NCI-H524 (cell line): ENCODE measurements at regions not wholly inside any gene's neighbourhood (a gene's known extent, or its start where the extent isn't known, plus 50 kb on each side); places are given as distances from the start of the nearest gene placed in this dataset.
"Not testable (repeated sequence)": the region's sequence is repeated elsewhere in the genome, so short reads cannot be mapped to it uniquely, and the experiment has no call there.

Experiments
- DNase-seq, 2 experiments: peaks; one replicate each; lab custom pipeline; 2025; lab: John Stamatoyannopoulos, UW

DNA sequence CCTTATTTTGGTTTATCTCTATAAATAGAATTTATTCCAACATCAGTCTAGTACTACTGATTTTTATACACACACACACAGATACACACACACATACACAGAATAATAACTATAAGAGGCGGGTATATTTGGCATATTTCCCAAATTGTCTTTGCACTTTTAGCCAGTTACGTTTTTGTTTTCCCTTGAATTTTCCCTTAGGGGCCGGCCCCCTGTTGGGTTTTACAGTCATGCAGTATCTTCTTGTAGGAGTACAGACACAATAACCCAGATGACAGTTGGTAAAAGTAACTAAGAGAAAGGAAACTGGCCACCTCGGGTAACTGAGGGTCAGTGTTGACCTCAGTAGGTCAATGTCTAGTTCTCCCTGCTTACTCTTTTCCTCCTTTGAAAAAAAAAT lies 50.9 kb downstream of the DISP1 start:
- DNase-seq = no peak

DNA sequence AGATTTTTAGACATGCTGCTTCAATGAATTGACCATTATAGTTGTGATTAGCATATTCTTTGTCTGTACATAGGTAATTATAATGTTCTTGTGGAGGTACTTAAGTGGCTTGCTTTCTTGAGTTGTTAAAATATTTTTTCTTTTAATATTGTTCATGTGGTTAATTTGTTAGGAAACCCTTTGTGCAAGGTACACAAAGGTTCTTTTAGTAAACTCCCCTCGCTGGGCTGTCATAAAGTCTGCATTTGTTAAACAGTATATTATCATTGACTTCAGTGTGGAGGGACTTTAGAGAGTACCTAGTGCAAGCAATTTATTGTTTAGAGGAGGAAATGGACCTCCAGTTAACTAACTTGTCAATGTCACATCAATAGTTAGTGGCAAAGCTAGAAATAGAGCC lies 52.5 kb downstream of the DISP1 start:
- DNase-seq = no peak

DNA sequence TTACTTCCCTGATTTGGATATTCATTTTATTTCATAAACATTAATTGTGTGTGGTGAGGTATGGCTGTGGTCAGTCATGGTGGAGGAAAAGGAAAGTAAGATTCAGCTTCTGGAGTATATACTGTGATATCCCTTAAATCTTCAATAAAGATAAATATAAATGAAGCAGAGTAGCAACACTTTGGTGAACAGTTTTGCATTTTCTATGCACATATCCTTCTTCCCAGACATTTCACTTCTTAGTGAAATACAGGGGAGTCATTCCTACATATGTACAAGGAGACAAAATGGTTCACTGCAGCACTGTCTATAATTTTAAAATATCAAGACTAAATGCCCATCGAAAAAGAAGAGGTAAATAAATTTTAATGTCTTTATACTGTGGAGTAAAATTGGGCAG lies 61.3 kb downstream of the DISP1 start:
- DNase-seq = no peak

DNA sequence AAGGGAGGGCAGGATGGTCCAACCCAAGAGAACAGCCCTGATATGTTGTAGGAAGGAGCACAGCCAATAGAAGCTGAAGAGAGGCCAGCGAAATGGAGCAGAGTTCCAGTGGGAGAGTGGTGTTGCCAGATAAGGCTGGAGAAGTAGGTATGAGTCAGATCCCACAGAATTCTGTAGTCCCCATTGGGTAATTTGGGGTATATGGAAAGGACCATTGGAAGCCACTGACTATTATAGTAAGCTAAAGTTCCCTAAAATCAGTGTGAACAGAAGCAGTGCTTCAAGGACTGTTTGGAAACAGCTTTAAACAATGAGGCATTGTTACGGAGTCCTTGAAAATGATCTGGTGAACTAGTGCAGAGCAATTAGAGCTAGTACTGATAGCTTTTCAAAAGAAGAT lies 63.0 kb downstream of the DISP1 start:
- no peak for DNase-seq

DNA sequence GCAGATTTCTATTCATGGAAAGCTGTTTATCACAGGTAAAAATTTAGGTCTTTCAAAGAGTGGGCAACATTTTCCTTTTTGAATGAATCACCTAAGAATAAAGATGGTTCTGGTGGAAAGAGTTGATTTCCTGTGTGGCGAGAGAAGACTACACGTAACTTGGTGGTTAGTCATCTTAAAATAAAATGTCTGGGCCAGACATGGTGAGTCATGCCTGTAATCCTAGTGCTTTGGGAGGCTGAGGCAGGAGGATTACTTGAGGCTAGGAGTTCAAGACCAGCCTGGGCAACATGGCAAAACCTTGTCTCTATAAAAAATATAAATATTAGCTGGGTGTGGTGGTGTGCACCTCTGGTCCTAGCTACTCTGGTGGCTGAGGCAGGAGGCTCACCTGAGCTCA lies 65.7 kb downstream of the DISP1 start:
- DNase-seq = no peak

DNA sequence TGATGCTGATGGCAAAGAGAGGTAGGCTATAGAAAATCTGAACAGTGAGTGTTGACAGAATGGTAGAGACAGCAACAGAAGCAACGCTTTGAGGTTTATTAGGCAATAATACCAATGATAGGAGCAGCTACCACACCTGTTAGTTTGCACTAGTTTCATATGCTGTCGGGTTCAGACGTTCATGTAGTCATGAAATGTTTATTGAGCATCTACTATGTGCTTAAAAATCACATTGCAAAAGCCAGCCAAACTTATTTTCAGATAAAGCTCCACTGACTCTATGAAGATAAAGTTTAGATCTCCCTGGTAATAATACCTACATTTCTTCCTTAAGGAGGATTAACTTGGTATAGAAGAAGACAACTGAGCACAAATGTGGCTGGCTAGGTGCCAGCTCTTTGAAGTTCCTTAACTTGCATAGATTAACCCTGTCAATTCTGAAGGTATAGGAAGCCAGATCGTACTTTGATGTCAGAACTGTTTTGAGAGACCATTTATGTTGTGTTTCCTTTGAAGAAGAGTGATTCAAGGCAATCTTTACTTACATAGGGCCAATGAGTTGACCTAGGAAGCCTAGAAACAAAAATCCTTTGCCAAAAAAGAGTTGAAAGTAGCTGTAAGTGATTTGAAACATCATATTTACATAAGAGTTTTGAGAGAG lies 71.5 kb downstream of the DISP1 start:
- peak in 1 of 2 experiments; percentile 32 for DNase-seq

DNA sequence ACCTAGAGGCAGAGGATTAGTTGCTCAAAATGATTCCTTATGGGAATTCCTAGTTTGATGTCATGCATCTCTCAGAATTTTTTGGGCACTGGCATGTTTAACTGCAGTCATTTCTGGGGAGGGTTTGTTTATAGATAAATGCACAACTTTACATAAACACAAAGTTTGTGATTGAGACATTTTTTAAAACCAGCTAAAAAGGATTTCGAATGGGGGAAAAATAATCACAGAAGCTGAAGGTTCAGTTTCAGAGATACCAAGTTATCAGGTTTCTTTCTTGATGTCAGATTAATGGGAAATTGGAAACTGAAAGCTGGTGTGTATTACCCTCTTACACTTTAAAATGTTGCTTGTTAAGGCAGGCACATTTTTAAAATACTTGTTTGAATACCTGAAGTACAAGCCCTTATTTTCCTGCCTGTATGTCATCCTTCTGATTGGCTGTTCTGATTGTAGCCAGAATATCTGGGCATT lies 72.1 kb downstream of the DISP1 start:
- DNase-seq = peak in 1 of 2 experiments; percentile 31

DNA sequence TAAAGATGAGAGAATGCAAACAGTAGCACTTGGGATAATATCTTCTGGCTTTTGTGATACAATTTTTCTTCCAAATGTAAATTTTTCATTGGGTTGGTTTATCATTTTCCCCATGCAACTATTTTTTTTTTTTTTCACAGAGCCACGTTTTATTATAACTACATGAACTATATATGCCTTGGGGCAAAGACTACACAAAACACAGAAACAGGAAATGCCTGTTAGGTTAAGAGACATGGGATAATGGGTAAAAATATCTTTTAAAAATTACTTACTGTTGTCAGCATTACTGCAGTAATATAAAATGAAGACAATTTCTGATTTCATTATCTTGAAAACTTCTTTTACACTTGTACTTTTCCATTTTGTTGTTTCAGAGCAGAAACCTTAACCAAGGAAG lies 74.6 kb downstream of the DISP1 start:
- DNase-seq = no peak

DNA sequence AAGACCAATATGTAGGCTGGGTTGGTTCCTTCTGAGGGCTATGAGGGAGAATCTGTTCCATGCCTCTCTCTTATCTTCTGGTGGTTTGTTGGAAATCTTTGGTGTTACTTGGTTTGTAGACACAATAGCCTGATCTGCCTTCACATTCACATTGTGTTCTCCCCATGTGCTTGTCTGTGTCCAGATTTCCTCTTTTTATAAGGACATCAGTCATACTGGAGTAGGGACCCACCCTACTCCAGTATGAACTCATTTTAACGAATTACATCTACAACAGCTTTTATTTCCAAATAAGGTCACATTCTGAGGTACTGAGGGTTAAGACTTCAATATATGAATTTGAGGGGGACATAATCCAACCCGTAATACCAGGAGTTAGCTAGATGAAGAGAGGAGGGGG lies 75.9 kb downstream of the DISP1 start:
- DNase-seq = no peak

DNA sequence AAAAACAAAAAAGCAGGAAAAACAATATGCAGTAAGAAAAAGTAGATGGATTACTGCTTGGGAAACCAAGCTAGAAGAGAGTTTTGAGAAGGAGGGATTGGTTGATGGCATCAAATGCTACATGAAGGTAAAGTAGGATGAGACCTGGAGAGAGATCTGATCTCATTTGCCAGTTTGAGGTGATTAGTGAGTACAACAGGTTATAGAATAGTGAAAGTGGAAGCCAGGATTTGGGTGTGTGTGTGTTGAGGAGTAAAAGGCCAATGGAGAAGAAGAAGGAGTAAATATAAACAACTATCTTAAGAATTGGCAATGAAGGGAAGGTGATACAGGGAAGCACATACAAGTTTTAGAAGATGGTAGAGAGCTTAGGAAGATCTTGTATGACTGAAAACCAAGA lies 76.7 kb downstream of the DISP1 start:
- DNase-seq = no peak

DNA sequence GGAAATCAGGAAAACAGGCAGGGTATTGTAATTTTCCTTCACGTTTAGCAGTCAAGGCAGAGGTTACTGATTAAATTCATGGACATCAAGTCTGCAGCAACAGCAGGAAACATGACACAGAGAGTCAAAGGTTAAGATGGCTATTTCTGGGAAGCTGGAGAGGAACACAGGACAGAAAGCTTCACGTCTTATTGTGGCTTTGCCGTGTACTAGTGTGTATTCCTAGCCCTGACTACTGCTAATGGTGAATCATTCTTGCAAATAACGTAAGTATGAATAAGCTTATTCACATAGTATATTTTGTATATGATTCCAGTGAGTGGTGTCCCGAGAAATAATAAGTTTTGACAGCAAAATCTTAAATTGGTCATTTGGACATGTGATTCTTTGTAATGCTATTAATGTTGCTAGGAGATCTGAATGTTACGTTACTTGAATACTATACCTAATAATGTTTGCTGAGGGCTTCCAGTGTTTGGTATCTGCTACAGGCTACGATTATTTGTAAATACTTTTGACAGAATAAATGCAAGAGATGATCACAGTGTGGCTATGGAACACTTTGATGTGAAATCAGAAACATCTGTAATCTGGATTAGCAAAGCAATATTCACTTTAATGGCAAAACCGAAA lies 77.4 kb downstream of the DISP1 start:
- no peak for DNase-seq

DNA sequence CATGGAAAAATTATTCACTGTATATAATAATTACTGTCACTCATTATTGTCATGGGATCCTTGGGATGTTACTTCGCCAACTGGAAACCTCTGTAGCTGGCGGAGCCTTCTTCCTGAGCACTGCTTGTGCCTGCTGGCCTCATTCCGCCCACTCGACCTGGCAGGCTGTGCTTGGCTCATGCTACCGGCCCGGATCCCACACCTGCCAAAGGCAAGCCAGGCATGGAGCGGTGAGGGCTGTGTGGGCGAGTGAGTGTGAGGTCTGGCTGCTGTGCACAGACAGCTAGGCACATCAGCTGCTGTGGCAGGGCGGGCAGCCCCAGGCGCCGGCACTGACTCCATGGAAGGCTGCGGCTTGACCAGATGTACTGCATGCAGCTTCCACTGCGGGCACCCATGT lies 78.4 kb downstream of the DISP1 start:
- no peak for DNase-seq

DNA sequence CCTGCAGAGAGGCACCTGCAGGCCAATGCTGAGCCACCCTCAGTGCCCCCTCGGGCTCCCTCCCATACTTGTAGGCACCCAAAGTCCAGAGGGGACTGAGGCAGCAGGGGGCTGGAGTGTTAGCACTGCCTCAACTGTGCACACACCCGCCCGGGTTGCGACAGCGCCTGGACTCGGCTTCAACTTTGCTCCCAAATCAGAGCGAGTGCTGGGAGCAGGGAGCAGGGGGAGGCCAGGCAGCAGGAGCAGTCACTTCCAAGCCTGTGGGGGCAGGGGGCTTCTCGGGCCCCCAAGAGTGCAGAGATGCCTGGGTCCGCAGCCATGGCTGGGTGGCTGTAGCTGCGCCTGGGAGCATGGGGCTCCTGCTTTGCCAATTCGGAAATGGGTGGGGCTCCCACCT lies 79.5 kb downstream of the DISP1 start:
- DNase-seq = no peak

DNA sequence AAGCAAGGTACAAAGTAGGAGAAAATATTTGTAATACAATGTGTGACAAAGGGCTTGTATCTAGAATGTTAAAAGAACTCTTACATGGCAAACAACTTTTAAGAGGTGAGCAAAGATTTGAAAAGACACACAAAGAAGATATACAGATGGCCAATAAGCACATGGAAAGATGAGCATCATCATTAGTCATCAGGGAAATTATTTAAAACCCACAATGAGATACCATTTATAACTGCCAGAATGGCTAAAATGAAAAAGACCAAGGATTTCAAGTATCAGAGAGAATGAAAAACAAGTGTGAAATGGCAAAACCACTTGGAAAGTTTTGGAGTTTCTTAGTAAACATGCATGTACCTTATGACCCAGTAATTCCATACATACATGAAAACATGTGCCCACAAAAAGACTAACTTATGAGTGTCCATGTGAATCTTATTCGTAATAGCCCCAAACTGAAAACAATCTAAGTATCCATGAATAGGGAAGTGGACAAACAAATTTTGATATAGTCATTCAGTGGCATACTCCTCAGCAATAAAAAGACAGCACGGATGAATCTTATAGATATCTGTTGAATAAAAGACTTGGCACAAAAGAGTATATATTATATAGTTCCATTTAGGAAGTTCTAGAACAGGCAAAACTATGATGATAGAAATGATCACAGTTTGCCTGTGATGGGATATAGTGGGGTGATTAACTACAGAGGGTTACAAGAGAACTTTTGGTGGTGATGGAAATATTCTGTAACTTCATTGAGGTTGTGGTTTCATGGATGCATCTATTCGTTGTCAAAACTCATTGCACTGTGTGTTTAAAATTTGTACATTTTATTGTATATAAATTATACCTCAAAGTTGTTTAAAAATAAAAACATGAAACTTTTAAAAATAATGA lies 82.0 kb downstream of the DISP1 start:
- DNase-seq = no peak

DNA sequence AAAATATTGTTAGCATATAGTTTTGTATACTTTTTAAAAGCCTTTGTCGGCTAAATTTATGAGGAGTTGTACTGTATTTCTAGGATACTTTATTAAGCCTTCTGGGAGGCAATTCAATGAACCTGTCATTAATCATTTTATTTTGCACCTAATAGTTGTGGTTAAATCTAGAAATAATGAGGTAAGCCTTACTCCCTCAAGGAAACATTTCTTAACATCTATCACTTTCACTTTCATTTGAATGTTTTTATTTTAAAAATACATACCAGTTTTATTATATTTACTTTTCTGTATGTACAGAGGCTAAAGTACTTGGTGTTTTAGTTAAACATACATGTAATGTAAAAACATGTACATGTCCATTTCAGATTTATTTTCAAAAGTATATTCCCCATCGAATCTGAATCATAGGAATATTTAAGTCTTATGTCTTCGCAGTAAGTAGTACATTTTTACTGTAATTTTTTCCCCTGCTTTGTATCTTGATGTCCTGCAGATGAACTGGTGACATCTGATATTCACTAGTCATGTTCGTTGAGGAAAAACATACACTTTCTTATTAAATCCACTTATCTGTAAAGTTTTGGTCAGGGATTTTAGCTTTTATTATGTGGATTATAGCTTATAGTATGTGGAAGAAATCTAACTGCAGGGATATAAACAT lies 82.8 kb downstream of the DISP1 start:
- DNase-seq = no peak

DNA sequence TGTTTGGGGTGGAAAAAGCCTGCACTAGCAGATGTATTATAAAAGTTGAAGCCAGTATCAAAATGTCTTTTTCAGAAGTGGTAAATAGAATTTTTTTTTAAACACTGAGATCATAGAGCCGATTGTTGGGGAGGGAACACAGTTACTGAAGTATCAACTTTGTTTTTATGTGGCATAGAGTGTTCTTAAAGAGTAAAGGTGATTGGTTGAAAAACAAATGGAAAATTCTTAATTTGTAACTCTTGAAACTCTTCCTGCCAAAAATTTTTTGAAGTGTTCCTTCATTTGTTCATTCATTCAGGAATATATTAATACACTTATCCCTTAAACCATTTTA lies 83.3 kb downstream of the DISP1 start:
- DNase-seq = no peak

DNA sequence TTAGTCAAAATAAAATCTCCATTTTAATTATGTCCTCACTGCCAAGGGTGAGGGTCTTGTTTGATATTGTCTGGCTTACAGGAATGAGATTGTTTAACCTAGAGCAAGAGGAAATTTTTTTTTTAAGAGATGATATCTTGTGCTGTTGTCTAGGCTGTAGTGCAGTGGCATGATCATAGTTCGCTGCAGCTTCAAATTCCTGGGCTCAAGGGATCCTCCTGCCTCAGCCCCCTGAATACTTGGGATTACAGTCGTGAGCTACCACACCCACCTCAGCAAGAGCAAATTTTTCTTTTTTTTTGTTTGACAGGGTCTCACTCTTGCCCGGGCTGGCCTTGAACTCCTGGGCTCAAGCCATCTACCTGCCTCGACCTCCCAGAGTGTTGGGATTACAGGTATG lies 84.6 kb downstream of the DISP1 start:
- DNase-seq = no peak

DNA sequence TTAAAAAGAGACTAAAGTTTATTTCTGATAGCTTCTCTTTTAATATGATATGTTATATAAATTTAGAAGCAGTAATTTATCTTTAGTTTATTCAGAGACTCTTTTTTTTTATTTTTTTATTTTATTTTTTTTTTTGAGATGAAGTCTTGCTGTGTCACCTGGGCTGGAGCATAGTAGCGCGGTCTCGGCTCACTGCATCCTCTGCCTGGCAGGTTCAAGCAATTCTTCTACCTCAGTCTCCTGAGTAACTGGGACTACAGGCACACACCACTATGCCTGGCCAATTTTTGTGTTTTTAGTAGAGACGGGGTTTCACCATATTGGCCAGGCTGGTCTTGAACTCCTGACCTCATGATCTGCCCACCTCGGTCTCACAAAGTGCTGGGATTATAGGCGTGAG lies 89.6 kb downstream of the DISP1 start:
- no peak for DNase-seq

DNA sequence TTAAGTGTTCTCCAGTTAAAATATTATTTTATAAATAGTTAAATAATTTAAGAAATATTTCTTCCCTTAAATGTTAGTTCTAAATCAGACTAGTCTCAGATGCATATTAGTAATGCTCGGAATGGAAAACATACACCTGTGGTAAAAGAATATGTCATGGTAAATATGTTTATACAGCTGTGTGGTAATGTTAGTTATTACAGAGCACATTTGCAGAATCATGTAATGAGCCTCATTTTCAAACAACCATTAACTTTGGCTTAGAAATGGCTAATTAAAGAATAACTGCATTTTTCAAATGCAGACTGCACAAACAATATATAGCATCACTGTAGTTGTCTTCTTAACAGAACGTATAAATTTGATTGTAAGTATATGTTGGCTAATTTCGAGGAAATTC lies 90.3 kb downstream of the DISP1 start:
- DNase-seq = no peak

DNA sequence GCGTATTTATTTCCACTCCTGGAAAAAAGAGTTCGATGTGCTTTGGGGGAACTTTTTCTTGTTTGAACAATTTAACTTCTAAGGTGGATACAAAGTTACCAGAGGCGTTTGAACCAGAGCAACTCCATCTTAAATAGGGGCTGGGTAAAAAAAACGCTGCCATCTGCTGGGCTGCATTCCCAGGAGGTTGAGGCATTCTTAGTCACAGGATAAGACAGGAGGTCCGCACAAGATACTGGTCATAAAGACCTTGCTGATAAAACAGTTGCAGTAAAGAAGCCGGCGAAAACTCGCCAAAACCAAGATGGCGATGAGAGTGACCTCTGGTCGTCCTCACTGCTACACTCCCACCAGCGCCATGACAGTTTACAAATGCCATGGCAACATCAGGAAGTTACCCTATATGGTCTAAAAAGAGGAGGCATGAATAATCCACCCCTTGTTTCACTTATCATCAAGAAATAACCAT lies 91.5 kb downstream of the DISP1 start:
- DNase-seq = not testable (repeated sequence)

DNA sequence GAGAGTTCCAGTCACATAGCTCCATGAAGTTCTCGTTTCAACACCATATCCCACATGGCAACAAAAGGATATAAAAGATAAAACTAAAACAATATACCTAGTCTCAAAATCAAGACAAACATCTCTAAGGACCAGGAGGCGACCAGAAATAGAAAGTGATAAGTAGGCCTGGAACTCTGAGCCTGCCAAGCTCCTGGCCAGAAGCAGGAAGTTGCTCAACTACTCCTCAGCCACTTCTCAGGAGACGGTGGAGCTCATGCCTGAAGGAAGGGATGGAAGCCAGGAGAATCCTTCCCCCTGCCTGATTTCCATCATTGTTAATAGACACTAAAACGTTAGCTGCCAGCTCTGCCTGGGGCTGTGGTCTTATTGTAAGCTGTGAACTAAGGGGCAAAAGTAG lies 94.7 kb downstream of the DISP1 start:
- DNase-seq = no peak

DNA sequence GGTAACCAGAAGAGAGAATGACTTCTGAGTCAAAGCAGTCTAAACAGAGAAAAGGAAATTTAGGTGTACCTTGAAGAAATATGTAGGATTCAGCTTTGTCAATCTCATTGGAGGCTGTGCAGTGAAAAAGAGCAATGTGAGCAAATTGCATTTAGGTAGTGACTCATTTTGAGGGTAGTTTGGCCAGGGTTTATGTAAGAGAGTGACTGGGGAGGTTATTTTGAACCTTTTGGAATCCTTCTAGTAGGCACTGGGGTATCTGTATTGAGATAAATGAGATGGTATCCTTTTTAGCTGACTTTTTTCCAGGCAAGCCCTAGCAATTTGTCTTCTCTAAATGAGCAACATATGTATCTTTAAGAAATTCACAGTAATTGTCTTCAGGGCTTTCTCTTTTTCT lies 95.9 kb downstream of the DISP1 start:
- DNase-seq = no peak

DNA sequence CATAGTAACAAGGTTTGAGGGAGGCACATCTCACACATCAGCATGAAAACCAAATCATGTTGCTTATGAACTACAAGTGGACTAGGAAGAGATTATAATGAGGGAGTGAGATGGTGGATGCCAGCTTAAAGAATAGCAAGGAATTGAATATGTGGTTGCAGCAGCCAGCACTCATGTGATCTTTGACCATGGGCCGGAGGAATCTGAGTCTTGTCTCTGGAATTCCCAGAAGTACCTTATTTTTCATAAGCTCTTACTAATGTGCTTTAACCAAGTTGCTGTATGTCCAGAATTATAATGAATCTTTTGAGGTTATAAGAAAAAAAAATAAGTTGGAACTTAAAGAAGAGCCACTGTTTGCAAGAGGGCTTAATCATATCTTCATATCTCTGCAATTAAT lies 97.0 kb downstream of the DISP1 start:
- no peak for DNase-seq
